ENCODE measurements at regions not wholly inside any gene's neighbourhood (a gene's known extent, or its start where the extent isn't known, plus 50 kb on each side); places are given as distances from the start of the nearest gene placed in this dataset.
A peak's percentile ranks its signal among the peaks of the same experiment; 100 is the strongest.

GRCh38 chr15:67003586-67003985 is 61.8 kb upstream of the SMAD3 start:
- DNase-seq (ENCODE audit: insufficient read length, low spot score) = peak; percentile 18
- FAIRE-seq = no peak

GRCh38 chr15:67004142-67004541 is 61.3 kb upstream of the SMAD3 start:
- DNase-seq (ENCODE audit: insufficient read length, low spot score) (no peak), FAIRE-seq (no peak)
- no peak for TF ChIP-seq POLR2A (IDR thresholded peaks at IDR 0.05; ENCODE audit: low read depth, low read length)

More at GRCh38 chr15:67003586-67003985, 61.8 kb upstream of the SMAD3 start:
- TF ChIP-seq POLR2A (IDR thresholded peaks at IDR 0.05; ENCODE audit: low read depth, low read length) = no peak

- TF ChIP-seq POLR2A (IDR thresholded peaks at IDR 0.05; ENCODE audit: low read depth, low read length) = no peak
- FAIRE-seq (no peak), DNase-seq (ENCODE audit: insufficient read length, low spot score) (no peak)
These were observed 60.0 kb upstream of the SMAD3 start for GRCh38 chr15:67005294-67005996.

- FAIRE-seq (no peak), DNase-seq (ENCODE audit: insufficient read length, low spot score) (no peak)
- no peak for TF ChIP-seq POLR2A (IDR thresholded peaks at IDR 0.05; ENCODE audit: low read depth, low read length)
These were observed 59.0 kb upstream of the SMAD3 start for GRCh38 chr15:67006083-67007065.

- DNase-seq (ENCODE audit: insufficient read length, low spot score) (no peak), FAIRE-seq (no peak)
- no peak for TF ChIP-seq POLR2A (IDR thresholded peaks at IDR 0.05; ENCODE audit: low read depth, low read length)
These were observed 55.5 kb upstream of the SMAD3 start for GRCh38 chr15:67009576-67010569.

- FAIRE-seq = no peak
- no peak for DNase-seq (ENCODE audit: insufficient read length, low spot score)
- TF ChIP-seq POLR2A (IDR thresholded peaks at IDR 0.05; ENCODE audit: low read depth, low read length) = no peak
These were observed 54.3 kb upstream of the SMAD3 start for GRCh38 chr15:67010898-67011616.

GRCh38 chr15:67011617-67012005 is 53.8 kb upstream of the SMAD3 start:
- no peak for TF ChIP-seq POLR2A (IDR thresholded peaks at IDR 0.05; ENCODE audit: low read depth, low read length)
- FAIRE-seq = no peak
- no peak for DNase-seq (ENCODE audit: insufficient read length, low spot score)

GRCh38 chr15:67013696-67014095 is 51.7 kb upstream of the SMAD3 start:
- no peak for DNase-seq (ENCODE audit: insufficient read length, low spot score)
- no peak for FAIRE-seq

More at GRCh38 chr15:67013696-67014095, 51.7 kb upstream of the SMAD3 start:
- TF ChIP-seq POLR2A (IDR thresholded peaks at IDR 0.05; ENCODE audit: low read depth, low read length) = no peak
